Thyroid gland (tissue), 4 donors: ENCODE measurements at regions not wholly inside any gene's neighbourhood (a gene's known extent, or its start where the extent isn't known, plus 50 kb on each side); places are given as distances from the start of the nearest gene placed in this dataset.

Experiments used
- POLR2A ChIP-seq, 2 donors: fragments of 450-650 bp; IDR thresholded peaks; one replicate each; pipeline ENCODE4 v1.6.1; 2017; ENCODE audit warnings: antibody characterized with exemption in 2 of 2, mild to moderate bottlenecking in 2 of 2, moderate library complexity in 1 of 2
- TF ChIP-seq, protein P1 (sequence below), 6 experiments: fragments of 200-600 bp in 3 of 6; fragments of 450-650 bp in 3 of 6; sonication (generic) in 3 of 6; IDR thresholded peaks; one replicate each; pipeline ENCODE4 v1.5.1; 2016 to 2019; ENCODE audit warnings: antibody characterized with exemption in 6 of 6, mild to moderate bottlenecking in 2 of 6, inconsistent platforms in 1 of 6, moderate library complexity in 1 of 6

DNA sequence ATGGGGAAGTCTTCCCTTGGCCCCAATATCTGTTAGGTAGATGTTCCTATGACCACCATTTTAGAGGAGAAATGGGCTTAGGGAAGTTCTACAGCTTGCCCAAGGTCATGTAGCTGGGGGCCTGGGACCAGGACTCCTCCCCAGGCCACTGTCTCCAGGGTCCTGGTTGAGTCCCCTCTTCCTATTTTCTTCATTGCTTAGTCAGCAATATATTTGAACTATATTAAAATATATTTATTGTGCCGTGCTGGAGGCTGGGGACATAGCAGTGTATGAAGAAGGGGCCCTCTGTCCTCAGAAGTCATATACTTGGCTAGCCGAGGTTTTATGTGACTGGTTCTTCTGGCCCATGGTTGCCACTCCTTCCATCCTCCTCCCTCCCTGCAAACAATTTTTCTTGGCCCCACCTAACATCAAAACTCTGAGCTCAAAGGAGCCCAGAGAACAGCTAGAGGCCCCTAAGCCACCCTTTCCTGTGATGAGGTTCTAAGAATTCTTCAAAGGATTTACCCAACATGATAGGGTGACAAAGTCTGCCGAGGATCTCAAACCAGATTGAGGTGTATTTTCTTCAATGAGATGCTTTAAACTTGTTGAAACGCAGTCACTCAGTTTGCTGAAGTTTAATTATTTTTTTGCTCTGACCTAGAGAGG is 121.2 kb upstream of the RASGRP1 start:
- TF ChIP-seq, protein P1, sequence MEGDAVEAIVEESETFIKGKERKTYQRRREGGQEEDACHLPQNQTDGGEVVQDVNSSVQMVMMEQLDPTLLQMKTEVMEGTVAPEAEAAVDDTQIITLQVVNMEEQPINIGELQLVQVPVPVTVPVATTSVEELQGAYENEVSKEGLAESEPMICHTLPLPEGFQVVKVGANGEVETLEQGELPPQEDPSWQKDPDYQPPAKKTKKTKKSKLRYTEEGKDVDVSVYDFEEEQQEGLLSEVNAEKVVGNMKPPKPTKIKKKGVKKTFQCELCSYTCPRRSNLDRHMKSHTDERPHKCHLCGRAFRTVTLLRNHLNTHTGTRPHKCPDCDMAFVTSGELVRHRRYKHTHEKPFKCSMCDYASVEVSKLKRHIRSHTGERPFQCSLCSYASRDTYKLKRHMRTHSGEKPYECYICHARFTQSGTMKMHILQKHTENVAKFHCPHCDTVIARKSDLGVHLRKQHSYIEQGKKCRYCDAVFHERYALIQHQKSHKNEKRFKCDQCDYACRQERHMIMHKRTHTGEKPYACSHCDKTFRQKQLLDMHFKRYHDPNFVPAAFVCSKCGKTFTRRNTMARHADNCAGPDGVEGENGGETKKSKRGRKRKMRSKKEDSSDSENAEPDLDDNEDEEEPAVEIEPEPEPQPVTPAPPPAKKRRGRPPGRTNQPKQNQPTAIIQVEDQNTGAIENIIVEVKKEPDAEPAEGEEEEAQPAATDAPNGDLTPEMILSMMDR (IDR thresholded peaks at IDR 0.05) = no peak
- no peak for TF ChIP-seq POLR2A (IDR thresholded peaks at IDR 0.05)
